ENCODE measurements at regions not wholly inside any gene's neighbourhood (a gene's known extent, or its start where the extent isn't known, plus 50 kb on each side); places are given as distances from the start of the nearest gene placed in this dataset.

DNA sequence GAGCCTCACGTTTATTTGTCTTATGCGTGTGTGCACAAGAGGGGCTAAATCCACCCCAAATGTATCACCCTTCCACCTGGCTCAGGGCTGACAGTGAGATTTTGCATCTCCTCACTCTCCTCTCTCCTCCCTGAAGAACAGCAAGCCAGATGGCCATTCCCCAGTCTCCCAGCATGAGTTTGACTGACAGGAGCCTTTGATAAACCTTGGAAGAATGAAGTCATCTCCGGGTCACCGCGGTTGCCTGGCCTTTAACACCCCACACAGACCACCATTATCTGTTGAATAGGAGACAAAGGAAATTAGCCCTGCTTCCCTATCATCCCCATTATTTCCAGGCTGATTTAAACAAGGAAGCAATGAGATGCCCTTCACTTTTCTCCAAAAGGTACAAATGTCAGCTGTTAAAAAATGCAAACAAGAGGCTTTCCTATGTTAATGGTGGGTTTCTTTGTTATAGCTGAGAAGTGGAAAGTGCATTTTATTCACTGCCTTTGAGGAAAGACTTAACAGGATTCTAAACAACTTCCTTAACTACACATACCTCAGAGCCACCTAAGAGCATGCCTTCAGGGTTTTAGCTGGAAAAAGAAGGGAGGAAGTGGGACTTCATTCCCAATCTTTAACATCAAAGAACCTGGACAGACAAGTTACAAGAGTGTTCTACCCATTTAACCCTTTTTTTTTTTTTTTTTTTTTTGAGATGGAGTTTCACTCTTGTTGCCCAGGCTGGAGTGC is 524.8 kb upstream of the ID4 start:
- no peak for TF ChIP-seq POLR2A (IDR thresholded peaks at IDR 0.05)
- TF ChIP-seq, protein P1, sequence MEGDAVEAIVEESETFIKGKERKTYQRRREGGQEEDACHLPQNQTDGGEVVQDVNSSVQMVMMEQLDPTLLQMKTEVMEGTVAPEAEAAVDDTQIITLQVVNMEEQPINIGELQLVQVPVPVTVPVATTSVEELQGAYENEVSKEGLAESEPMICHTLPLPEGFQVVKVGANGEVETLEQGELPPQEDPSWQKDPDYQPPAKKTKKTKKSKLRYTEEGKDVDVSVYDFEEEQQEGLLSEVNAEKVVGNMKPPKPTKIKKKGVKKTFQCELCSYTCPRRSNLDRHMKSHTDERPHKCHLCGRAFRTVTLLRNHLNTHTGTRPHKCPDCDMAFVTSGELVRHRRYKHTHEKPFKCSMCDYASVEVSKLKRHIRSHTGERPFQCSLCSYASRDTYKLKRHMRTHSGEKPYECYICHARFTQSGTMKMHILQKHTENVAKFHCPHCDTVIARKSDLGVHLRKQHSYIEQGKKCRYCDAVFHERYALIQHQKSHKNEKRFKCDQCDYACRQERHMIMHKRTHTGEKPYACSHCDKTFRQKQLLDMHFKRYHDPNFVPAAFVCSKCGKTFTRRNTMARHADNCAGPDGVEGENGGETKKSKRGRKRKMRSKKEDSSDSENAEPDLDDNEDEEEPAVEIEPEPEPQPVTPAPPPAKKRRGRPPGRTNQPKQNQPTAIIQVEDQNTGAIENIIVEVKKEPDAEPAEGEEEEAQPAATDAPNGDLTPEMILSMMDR (IDR thresholded peaks at IDR 0.05): no peak
- no peak for TF ChIP-seq POLR2AphosphoS5 (IDR thresholded peaks at IDR 0.05)
- TF ChIP-seq EP300 (IDR thresholded peaks at IDR 0.05): no peak

Data from sigmoid colon (tissue), 4 donors.